ENCODE measurements at regions not wholly inside any gene's neighbourhood (a gene's known extent, or its start where the extent isn't known, plus 50 kb on each side); places are given as distances from the start of the nearest gene placed in this dataset.

GRCh38 chr7:123401295-123401694, 133.1 kb downstream of the IQUB start:
- DNase-seq, result no peak

- DNase-seq, result no peak
Measured at GRCh38 chr7:123400196-123400595, 134.2 kb downstream of the IQUB start.

DNA sequence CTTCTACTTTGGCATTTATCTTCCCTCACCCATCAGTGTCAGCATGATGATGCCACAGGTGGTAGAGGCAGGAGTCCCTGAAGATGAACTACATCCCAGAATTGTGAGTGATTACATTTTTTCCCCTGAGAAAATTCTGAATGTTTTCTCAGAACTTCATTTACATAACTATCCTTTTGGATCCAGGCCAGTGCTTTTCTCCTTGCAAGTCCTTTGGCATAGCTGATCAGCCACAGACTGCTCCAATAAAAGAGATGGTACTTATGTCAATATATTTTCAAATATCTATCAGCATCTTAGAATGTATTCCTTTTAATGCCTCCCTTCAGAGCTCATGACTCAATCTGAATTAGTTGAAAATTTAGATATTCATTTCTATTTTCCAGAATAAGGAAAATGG, 135.5 kb downstream of the IQUB start:
- DNase-seq, result no peak

DNA sequence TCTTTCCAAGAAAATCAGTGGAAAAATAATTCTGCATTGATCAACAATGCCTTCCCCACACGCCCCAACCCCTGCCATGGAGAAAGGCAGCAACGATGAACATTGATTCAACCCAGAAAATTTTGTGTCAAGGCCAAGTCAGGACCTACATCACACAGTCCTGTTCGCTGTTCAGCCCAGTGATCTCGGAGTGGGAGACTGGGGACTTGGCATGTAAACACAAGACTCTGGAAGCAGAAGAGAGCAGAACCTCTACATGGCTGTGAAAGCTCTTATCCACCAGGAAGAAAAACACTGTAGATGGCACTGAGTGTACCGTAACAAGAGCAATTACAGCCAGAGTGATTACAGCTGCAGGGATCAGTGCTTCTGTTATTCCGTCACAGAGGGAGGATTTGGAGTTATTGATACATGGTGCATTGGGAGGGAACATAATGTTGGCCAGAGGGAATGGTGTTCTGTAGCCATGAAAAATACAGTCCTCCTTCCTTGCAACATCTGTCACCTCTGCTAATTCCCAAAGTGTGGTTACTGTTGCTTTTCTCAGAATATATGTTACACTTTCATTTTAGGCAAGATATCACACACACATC, 136.6 kb downstream of the IQUB start:
- DNase-seq, result no peak

GRCh38 chr7:123393623-123394022, 140.8 kb downstream of the IQUB start:
- DNase-seq, result no peak

GRCh38 chr7:123372368-123372767, 162.0 kb downstream of the IQUB start:
- no peak for DNase-seq

- peak; percentile 8 for DNase-seq
Measured at GRCh38 chr7:123367484-123368122, 166.8 kb downstream of the IQUB start.

DNA sequence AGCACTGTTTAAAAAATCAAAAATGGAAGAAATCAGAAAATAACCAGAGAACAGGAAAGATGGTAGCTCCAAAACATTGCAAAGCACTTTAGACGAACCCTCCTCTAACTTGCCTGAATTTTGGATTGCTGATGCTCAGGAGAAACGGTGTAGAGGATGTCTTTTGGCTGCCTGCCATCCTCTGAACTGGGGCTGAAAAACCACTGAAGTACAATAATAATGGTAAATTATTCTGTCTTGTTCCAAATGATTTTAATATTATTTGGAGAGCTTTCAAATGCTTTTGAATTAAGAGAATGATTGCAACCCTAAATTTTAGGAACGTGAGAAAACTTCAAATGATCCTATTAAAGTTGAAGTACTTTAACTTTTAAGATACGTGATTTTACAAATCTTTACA, 167.3 kb upstream of the SLC13A1 start:
- no peak for DNase-seq

DNA sequence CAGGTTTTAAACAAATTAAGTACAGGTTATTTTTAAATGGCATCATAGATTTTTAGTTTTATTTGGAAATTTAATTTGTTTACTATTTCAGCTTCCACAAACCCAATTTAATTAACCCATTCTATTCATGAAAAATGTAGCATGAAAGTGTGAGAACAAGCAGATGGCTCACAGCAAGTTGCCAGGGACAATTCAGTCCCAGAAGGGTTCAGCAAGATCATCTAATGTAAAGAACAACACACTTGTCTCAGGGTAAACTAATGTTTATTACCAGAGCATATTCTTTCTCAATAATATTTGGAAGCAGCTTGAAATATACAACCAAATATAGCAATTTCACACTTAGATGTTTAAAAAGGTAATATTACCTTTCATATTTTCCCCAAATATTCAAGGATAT, 166.9 kb upstream of the SLC13A1 start:
- DNase-seq, result no peak

DNA sequence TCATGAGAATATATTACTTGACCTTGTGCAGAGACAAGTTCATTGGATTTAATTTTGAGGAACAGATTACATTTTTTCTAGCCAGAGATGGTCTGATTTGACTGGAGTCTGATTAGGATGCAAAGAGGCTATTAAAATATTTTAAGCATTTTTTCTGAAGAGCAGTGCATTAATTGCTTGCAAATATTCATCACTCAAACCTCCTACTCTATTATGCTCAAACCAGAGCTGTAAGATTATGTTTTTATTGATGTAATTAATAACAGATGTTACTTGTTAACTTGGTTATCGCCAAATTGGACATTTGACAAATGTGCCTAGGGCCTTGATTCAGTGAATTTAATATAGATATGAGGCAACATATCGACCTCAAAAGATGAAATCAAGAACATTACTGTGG, 160.9 kb upstream of the SLC13A1 start:
- DNase-seq, result no peak

GRCh38 chr7:123355576-123356190, 155.9 kb upstream of the SLC13A1 start:
- DNase-seq, result no peak

GRCh38 chr7:123352973-123353372, 153.2 kb upstream of the SLC13A1 start:
- DNase-seq, result no peak

DNA sequence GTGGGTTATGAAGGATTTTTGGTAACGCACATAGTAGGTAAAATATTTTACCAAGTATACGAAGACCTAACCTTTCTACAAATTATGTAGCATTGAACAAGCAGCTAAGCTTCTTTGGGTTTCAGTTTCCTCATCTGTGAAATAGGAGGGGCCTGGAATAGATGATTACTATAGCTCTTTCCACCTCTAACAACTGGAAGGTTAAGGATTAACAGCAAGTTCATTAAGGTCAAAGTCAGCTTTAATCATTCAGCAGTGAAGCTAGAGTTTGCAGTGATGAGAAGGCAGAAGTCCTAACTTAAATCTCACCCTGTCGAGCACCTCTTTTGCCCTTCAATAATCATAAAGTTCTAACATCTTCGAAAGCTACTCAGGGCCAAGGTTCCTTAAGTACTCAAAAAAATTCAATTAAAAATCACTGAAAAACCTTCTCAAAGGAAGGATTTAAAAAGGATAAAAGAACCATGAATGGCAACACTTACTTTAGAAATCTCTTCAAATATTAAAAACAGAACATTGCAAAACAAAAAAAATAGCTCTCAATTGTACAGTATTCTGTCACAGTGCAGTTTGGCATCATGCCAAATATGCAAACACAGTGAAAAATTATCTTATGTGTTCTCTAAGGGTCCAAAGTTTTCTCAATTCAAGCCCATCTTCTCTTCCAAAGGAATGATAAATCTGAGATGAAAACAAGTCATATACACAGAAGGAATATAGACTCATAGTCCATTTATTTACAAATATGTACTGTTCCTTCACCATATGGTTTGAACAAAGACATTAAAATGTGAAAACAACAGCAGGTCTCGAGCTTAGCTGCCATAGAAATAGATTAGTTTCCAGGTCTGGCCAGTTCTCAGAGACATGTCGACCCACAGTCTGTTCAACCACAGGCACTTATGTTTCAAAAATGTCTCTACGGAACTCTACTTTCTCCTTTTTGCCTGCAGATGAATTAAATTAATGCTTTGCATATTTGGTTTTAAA, 152.0 kb upstream of the SLC13A1 start:
- no peak for DNase-seq

- no peak for DNase-seq
Measured at GRCh38 chr7:123351027-123351426, 151.3 kb upstream of the SLC13A1 start.

GRCh38 chr7:123348690-123349089, 148.9 kb upstream of the SLC13A1 start:
- DNase-seq, result no peak

DNA sequence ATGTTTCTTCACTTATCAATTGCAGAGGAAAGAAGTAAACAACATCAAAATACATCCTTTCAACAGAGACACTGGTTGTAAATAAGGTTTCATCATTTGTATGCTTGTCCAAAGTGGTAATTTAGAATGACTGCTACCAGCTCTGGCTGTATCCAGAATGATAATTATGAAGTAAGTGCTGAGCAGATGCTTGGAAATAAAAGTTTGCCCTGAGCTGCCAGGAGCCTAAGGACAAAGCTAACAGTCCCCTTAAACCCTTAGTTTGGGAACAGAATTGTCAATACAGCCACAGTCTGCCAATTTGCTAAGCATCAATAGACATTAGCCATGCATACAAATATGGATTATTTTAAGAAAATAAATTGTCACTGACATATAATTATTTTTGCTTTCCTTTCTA, 147.0 kb upstream of the SLC13A1 start:
- DNase-seq, result no peak

DNA sequence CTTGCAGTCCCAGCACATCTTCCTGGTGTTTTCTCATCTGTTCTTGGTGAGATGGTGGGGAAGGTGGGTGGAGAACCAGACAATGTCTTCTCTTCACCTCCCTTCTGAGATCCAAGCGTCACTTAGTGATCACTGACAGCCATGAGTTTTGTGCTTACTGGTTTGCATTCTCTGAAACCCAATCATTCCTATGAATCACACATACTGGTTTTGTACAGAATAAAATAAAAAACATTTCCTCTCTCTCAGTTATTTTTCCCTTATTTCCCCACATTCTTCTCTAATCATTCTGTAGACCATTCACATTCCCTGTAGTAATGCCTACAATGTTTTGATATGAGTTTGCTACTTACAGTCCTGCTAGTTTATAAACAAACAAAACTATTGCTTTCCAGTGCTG, 143.8 kb upstream of the SLC13A1 start:
- no peak for DNase-seq

DNA sequence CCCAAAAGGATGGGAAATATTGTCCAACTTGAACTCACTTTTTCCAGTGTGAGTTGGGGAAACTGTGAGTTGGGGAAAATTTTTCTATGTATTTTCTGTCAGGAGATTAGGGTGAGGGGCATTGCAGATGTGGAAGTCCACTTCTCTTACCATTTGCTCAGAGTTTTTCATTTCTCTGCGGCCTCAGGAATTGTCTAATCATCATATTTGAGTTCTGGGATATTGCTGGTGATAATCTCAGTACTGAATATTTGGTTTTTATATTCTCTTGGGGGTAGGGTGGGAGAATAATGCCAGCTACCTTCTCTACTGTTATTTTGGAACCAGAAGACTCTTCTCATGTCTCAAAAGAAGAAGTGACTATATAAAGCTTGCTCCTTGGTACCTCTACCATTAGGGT, 141.3 kb upstream of the SLC13A1 start:
- no peak for DNase-seq

DNA sequence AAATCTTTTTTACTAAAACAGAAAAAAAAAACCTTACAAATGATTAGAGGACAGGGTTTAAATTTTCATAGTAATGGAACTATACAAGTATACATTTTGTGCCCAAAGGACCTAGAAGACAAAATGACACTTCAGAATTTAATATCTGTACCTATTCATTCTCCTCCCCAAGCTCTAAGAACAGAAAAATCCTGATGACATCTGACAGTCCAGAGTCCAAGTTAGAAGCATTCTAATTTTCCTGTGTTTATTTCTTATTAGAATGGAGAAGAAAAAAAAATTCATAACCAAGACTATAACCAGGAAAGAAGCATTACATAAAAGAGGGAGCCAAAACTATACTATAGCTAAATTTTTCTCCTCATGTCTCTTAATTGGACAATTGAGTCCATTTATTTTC, 138.9 kb upstream of the SLC13A1 start:
- DNase-seq, result no peak

- DNase-seq, result no peak
Measured at GRCh38 chr7:123329988-123330643, 130.3 kb upstream of the SLC13A1 start.

GRCh38 chr7:123327661-123328060, 127.9 kb upstream of the SLC13A1 start:
- no peak for DNase-seq

DNA sequence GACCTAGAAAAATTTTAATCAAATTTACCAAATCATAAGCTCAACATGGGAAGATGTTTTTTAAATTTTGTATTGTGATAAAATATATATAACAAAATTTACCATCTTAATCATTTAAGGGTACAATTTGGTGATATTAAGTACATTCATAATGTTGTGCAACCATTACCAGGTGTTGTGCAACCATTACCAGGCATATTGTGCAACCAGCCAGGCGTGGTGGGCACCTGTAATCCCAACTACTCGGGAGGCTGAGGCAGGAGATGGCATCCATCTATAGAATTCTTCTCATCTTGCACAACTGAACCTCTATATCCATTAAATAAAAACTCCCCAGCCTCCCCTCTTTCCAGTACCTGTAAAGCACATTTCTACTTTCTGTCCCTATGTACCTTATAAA, 124.5 kb upstream of the SLC13A1 start:
- no peak for DNase-seq

DNA sequence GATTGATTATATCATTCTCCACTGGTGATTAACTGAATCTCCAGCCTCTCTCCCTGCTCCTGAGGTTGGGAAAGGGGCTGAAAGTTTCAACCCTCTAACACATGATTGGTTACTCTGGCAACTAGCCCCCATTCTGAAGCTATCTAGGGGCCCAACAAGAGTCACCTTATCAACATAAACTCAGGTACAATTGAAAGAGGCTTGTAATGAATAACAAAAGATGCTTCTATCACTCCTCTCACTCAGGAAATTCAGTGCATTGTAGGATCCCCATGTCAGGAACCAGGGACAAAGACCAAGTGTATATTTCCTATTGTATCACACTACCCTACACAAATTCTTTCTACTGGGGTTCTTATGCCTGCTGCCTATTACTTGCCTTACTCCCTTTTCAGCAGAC, 123.9 kb upstream of the SLC13A1 start:
- no peak for DNase-seq
